Small intestine (tissue), 7 donors: ENCODE measurements at regions not wholly inside any gene's neighbourhood (a gene's known extent, or its start where the extent isn't known, plus 50 kb on each side); places are given as distances from the start of the nearest gene placed in this dataset.
"Not testable (repeated sequence)": the region's sequence is repeated elsewhere in the genome, so short reads cannot be mapped to it uniquely, and the experiment has no call there.

ENCODE experiments used
- DNase-seq, 2 donors: peaks; one replicate each; pipeline versions ENCODE4 v3.0.0 to v3.0.0-alpha.2; 2013
- FAIRE-seq: peaks from 2 replicates; lab custom pipeline; 2012; peaks lifted over from hg19 to GRCh38; lab: Jason Lieb, UNC
- H3K27ac ChIP-seq, 3 donors: one replicate each; pipeline ENCODE4 v1.5.1; 2013; ENCODE audit warnings: low read length in 2 of 3, mild to moderate bottlenecking in 2 of 3, control low read depth in 1 of 3, inconsistent platforms in 1 of 3, low read depth in 1 of 3, moderate library complexity in 1 of 3
- H3K27me3 ChIP-seq, 3 donors: one replicate each; pipeline ENCODE4 v1.6.1; 2013; ENCODE audit warnings: low read length in 3 of 3, inconsistent platforms in 1 of 3; ENCODE audit not compliant: control insufficient read depth in 3 of 3, insufficient read depth in 3 of 3
- H3K36me3 ChIP-seq, 3 donors: one replicate each; pipeline ENCODE4 v1.6.1; 2013; ENCODE audit warnings: low read length in 3 of 3, inconsistent platforms in 1 of 3, low read depth in 1 of 3, mild to moderate bottlenecking in 1 of 3, moderate library complexity in 1 of 3; ENCODE audit not compliant: control insufficient read depth in 3 of 3, insufficient read depth in 2 of 3
- H3K4me1 ChIP-seq, 3 donors: one replicate each; pipeline ENCODE4 v1.6.1; 2013; ENCODE audit warnings: low read length in 2 of 3, inconsistent platforms in 1 of 3, low read depth in 1 of 3, mild to moderate bottlenecking in 1 of 3, moderate library complexity in 1 of 3; ENCODE audit not compliant: control insufficient read depth in 3 of 3, insufficient read depth in 2 of 3
- H3K4me3 ChIP-seq, 3 donors: one replicate each; pipeline ENCODE4 v1.5.1; 2013; ENCODE audit warnings: low read length in 3 of 3, control low read depth in 1 of 3, inconsistent platforms in 1 of 3, low read depth in 1 of 3, mild to moderate bottlenecking in 1 of 3, moderate library complexity in 1 of 3
- H3K9me3 ChIP-seq, 2 donors: one replicate each; pipeline ENCODE4 v1.6.1; 2013; ENCODE audit warnings: low read depth in 1 of 2, low read length in 1 of 2; ENCODE audit not compliant: control insufficient read depth in 2 of 2, insufficient read depth in 1 of 2
- WGBS, 3 donors: extraction: QIAGEN DNeasy Blood & Tissue Kit; methylation state at CpG; one replicate each; pipeline ENCODE4 v1.1.7; 2013; 5-methylcytosine and 5-hydroxymethylcytosine counted together
- donor health status: healthy with polysubstance abuse.
- donor health status: control.
- donor health status: control.
- donor health status: Bipolar disorder and iron deficiency.
- donor health status: healthy.

DNA sequence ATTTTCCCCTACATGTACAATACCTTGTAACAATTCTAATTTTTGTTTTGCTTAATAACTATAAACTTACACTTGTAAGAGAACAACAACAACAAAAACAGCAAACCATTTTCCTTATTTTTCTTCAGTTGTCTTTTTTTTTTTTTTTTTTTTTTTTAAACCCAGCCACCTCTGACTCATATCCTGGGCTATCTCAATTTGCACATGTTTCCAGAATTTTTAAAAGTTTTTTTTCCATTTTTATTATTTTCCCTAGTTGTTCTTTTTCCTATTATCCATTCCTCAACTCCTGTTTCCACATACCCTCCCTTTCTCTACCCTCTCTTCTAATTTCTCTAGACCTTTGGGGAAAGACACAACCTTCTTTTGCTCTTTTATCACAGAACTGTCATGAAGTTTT is 112.5 kb downstream of the EFEMP1 start:
- H3K4me3 ChIP-seq = no peak overlapping the region
- H3K27me3 ChIP-seq = no peaks in the 10 kb centered on the region
- no peak overlapping the region for H3K27ac ChIP-seq
- no peaks in the 10 kb centered on the region for H3K9me3 ChIP-seq
- no peaks in the 10 kb centered on the region for H3K4me1 ChIP-seq
- DNase-seq = no peak
- no peak for FAIRE-seq
- no peaks in the 10 kb centered on the region for H3K36me3 ChIP-seq

DNA sequence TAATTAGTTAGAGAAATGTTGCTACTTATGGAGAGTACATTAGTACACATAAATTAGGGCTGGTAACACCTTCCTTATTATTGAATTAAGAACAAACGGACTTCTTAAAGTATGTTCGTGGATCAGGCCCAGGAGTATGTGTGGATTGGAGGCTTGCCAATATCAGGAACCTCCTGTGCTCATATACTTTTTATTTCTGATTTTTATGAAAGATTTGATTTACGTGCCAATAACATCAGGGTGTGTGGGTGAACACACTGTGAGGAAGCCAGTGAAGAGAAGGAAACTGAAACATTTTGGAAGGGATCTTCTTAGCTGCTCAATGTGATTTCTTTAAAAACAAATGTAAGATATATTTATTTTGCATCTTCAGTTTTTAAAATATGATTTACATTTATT is 113.0 kb downstream of the EFEMP1 start:
- WGBS, 3 donors = 47 to 58% (median 55%) methylated on average over 3 of the region's 3 CpGs
- no peak for FAIRE-seq

DNA sequence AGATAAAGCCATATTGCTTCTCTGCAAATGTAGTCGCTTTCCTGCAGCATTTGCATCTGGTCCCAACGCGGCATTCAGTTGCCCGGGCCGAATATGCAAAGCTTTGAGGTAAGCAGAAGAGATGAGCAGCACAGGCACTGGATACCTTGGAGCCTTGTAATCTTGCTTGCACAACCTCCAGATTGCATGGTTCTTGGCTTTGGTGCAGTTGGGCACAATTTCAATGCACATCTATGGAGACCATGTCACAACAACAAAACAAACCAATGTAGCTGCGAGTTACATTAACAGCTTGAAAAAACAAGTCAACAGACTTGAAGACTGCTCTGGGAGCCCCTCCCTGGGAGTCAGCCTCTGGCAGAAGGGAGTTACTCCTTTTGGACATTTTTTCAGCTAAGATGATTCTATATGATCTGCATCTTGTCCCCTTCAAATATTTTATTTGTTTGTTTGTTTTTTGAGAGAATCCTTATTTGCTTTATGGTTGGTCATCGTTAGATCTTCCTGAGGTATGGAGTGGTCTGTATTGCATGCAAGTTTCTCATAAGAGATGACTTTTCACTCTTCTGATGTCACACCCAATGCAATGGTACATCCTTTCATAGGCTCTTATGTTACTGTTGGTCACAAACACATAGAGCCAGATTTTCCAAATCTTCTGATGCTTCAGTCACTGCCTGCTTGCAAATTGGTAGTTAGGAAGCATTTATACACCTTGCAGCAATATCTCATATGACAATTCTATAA is 113.5 kb downstream of the EFEMP1 start:
- no peak for FAIRE-seq

More for the DNA sequence above, 113.0 kb downstream of the EFEMP1 start:
- H3K36me3 ChIP-seq = no peaks in the 10 kb centered on the region
- DNase-seq = no peak
- no peaks in the 10 kb centered on the region for H3K9me3 ChIP-seq
- H3K4me1 ChIP-seq = no peaks in the 10 kb centered on the region
- H3K27me3 ChIP-seq = no peaks in the 10 kb centered on the region
- H3K27ac ChIP-seq = no peak overlapping the region
- H3K4me3 ChIP-seq = no peak overlapping the region

DNA sequence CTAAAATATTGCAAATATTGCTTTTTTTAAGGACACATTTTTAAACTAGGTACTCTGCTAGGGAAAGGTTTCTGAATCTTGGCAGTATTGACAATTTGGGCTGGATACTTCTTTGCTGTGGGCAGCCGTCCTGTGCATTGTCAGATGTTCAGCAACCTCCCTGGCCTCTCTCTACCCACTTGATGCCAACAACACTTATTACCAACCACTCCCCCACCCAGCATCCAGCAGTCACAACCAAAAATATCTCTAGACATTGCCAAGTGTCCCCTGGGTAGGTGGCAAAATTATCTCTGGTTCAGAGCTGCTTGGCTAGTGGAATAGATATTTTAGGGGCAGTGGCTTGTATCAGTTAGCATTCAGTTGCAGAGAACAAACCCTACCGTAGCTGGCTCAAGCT is 114.3 kb upstream of the PNPT1 start:
- Histone ChIP-seq H3K4me1 (no peaks in the 10 kb centered on the region), H3K27me3 (no peaks in the 10 kb centered on the region), H3K27ac (no peak overlapping the region), H3K36me3 (no peaks in the 10 kb centered on the region), H3K4me3 (no peak overlapping the region), H3K9me3 (no peaks in the 10 kb centered on the region)
- no peak for DNase-seq
- WGBS, 3 donors = 80 to 92% (median 84%) methylated on average over 2 of the region's 2 CpGs
- FAIRE-seq = no peak

More for the DNA sequence above, 113.5 kb downstream of the EFEMP1 start:
- H3K9me3 ChIP-seq = no peaks in the 10 kb centered on the region
- H3K27me3 ChIP-seq = no peaks in the 10 kb centered on the region
- DNase-seq = no peak
- H3K36me3 ChIP-seq = no peaks in the 10 kb centered on the region
- H3K27ac ChIP-seq = no peak overlapping the region
- WGBS, 3 donors = 68 to 77% (median 76%) methylated on average over 7 of the region's 7 CpGs
- H3K4me3 ChIP-seq = no peak overlapping the region
- no peaks in the 10 kb centered on the region for H3K4me1 ChIP-seq

DNA sequence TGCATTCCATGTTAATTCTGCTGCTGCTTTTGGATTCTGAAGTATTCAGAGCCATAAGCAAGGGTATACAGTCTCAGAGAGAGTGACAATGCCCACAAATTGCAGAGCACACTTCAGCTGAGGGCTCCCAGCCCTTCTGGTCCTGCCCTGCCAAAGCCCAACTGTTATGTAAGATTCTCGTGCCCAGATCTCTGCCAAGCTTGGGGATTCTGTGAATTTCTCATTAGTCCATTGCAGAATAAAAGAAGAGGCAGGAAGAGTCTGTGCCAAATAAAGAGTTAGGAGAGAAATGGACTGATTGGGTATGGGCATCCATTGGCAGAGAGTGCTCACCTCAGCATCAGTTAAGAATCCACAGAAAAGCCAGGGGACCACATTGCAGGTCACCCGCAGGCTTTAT is 112.0 kb upstream of the PNPT1 start:
- no peak overlapping the region for H3K4me3 ChIP-seq
- no peaks in the 10 kb centered on the region for H3K36me3 ChIP-seq
- H3K27me3 ChIP-seq = no peaks in the 10 kb centered on the region
- 54 to 83% (median 70%) methylated on average over 2 of the region's 2 CpGs for WGBS, 3 donors
- DNase-seq = no peak
- no peak overlapping the region for H3K27ac ChIP-seq
- H3K9me3 ChIP-seq = no peaks in the 10 kb centered on the region
- no peak for FAIRE-seq
- H3K4me1 ChIP-seq = no peaks in the 10 kb centered on the region

DNA sequence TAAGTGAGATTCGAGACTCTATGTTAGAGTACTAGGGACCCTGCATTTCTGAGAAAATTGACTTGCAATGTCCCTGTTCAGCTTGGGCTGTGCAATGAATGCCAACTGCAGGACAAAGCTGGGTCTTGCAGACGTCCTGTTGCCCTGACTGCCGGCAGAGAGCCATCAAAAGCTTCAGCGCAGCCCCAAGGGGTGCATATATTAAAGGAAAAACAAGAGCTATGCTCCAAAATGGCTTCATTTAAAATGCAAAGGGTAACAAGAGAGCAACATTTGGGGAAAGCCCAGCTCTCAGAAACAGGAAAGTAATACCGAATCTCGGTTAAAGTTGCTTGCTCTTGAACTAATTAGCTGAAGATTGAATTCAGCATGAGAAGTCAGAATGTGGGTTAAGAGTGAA is 110.9 kb upstream of the PNPT1 start:
- 60 to 67% (median 64%) methylated on average over 6 of the region's 6 CpGs for WGBS, 3 donors
- Histone ChIP-seq H3K27ac (no peak overlapping the region), H3K27me3 (no peaks in the 10 kb centered on the region), H3K4me3 (no peak overlapping the region), H3K4me1 (no peaks in the 10 kb centered on the region), H3K9me3 (no peaks in the 10 kb centered on the region), H3K36me3 (no peaks in the 10 kb centered on the region)
- DNase-seq (no peak), FAIRE-seq (no peak)

DNA sequence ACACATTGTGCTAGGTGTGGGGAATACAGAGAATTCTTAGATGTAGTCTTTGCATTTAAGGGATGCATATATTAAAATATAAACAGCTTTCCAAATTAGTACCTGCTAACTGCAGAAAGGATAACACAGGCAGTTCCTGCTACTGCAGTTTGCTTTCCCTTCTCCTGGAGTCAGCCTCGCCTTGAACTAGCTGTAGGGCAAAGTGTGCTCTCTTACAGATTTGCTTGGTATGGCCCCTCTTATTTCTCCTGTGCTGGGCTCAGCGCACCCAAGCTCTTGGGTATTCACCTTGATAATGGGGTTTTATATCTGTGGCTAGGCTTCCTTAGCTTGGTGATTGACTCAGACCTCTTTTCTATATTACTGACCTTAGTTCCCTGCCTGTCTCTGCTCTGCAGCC is 108.4 kb upstream of the PNPT1 start:
- Histone ChIP-seq H3K4me3 (no peak overlapping the region), H3K4me1 (no peaks in the 10 kb centered on the region)
- no peak for FAIRE-seq

DNA sequence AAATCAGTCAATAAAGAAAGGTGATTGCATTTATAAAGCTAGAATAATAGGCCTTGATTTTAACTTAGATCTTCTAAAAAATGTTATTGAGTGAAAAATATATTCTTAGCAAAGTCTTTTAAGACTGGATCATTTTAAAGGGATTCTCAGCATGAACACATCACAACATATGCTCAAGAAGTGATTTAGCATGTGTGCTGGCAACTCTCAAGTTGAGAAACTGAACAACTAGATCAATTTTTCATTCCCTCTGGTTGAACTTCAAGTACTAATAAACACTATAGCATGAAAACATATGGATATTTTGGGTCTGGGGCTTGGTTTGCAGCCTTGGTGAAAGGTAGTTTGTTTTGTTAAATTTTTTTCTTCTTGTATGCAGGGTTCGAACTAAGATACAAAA is 107.8 kb upstream of the PNPT1 start:
- Histone ChIP-seq H3K4me3 (no peak overlapping the region), H3K27ac (no peak overlapping the region), H3K27me3 (no peaks in the 10 kb centered on the region), H3K36me3 (no peaks in the 10 kb centered on the region), H3K9me3 (no peaks in the 10 kb centered on the region), H3K4me1 (no peaks in the 10 kb centered on the region)
- 80 to 86% (median 83%) methylated on average over 1 of the region's 1 CpG for WGBS, 3 donors
- no peak for DNase-seq
- no peak for FAIRE-seq

More for the DNA sequence above, 108.4 kb upstream of the PNPT1 start:
- DNase-seq = peak in 1 of 2 donors; percentile 16
- 48 to 74% (median 51%) methylated on average over 2 of the region's 2 CpGs for WGBS, 3 donors
- no peaks in the 10 kb centered on the region for H3K27me3 ChIP-seq
- H3K27ac ChIP-seq = no peak overlapping the region
- H3K36me3 ChIP-seq = no peaks in the 10 kb centered on the region
- no peaks in the 10 kb centered on the region for H3K9me3 ChIP-seq

DNA sequence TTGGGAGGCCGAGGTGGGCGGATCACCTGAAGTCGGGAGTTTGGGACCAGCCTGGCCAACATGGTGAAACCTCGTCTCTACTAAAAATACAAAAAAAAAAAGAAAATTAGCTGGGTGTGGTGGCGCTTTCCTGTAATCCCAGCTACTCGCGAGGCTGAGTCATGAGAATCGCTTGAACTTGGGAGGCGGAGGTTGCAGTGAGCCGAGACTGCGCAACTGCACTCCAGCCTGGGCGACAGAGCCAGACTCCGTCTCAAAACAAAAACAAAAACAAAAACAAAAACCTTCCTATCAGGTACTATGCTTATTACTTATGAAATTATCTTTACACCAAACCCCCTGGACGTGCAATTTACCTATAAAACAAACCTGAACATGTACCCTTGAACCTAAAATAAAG is 106.0 kb upstream of the PNPT1 start:
- H3K27me3 ChIP-seq, H3K36me3 ChIP-seq, H3K27ac ChIP-seq, H3K4me1 ChIP-seq, H3K4me3 ChIP-seq, H3K9me3 ChIP-seq, FAIRE-seq, DNase-seq: not testable (repeated sequence)
- 88 to 93% (median 93%) methylated on average over 12 to 14 of the region's 14 CpGs for WGBS, 3 donors
